Ovary (tissue), 7 donors: ENCODE measurements at regions not wholly inside any gene's neighbourhood (a gene's known extent, or its start where the extent isn't known, plus 50 kb on each side); places are given as distances from the start of the nearest gene placed in this dataset.

ENCODE experiments used
- DNase-seq, 5 donors: peaks; one replicate each; pipeline ENCODE4 v3.0.0-alpha.2; 2019 to 2020
- H3K27ac ChIP-seq, 2 donors: fragments of 200-600 bp; one replicate each; pipeline versions ENCODE4 v1.5.1 to v1.8.0; 2019 to 2022
- H3K27me3 ChIP-seq: fragments of 200-600 bp; one replicate; pipeline ENCODE4 v1.8.0; 2022
- H3K36me3 ChIP-seq: fragments of 200-600 bp; sonication (generic); one replicate; pipeline ENCODE4 v1.5.1; 2019
- H3K4me1 ChIP-seq: one replicate; pipeline ENCODE4 v1.8.1; 2013; ENCODE audit warnings: mild to moderate bottlenecking, moderate library complexity; ENCODE audit not compliant: insufficient read depth
- H3K4me3 ChIP-seq: fragments of 200-600 bp; sonication (generic); one replicate; pipeline ENCODE4 v1.5.1; 2017
- H3K9me3 ChIP-seq, 2 donors: fragments of 200-600 bp in 1 of 2; sonication (generic) in 1 of 2; one replicate each; pipeline versions ENCODE4 v1.5.1 to v1.8.1; 2013 to 2019; ENCODE audit warnings: mild to moderate bottlenecking in 1 of 2, moderate library complexity in 1 of 2
- EP300 ChIP-seq: sonication (generic); formaldehyde crosslinking; IDR thresholded peaks from one replicate; pipeline ENCODE4 v1.6.1; 2017; ENCODE audit warnings: antibody characterized with exemption
- POLR2A ChIP-seq: fragments of 450-650 bp; IDR thresholded peaks from one replicate; pipeline ENCODE4 v1.6.1; 2017; ENCODE audit warnings: antibody characterized with exemption, mild to moderate bottlenecking, moderate library complexity
- WGBS, 3 donors: extraction: QIAGEN DNeasy Blood & Tissue Kit in 1 of 3; methylation state at CpG; one replicate each; pipeline versions ENCODE4 v1.1.5 to v1.1.7; 2013 to 2017; 5-methylcytosine and 5-hydroxymethylcytosine counted together
- intact Hi-C, 4 donors: fragments of 100-400 bp; cut with DNase I; formaldehyde crosslinking; loops; one replicate each; pipeline versions ENCODE4 v1.11.0 to v1.15.1; 2022 to 2023
- TF ChIP-seq, protein P1 (sequence below), 3 donors: fragments of 450-650 bp in 2 of 3; fragments of 200-600 bp in 1 of 3; IDR thresholded peaks; one replicate each; pipeline versions ENCODE4 v1.5.1 to v1.8.0; 2016 to 2022; ENCODE audit warnings: antibody characterized with exemption in 3 of 3, mild to moderate bottlenecking in 1 of 3
- donor health status: DM: no; HTN: no; CAD: no; lungs with moderate emphysema.
- donor health status: DM: no; HTN: no; CAD: no.
- donor health status: Bipolar disorder and iron deficiency.
- donor health status: DM: no; HTN: no; CAD: no.
- donor health status: DM: yes; HTN: yes; CAD: no.

DNA sequence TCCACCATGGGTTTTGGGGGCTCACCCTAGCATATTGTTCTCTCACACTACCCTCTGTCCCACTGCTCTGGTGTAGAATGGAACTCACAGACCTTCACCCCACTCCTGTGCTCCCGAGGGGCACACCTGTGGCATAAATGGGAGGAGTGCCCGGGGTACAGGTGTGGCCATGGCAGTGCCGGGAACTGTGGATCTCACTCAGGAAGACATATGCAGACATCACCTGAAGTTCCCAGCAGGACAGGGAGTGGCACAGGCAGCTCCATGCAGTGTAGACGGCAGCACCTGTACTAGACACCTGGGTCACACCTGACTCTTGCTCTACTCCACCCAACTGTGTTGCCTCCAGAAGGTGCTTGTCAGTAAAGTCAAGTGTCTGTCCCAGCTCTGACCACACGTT lies 57.6 kb upstream of the MRPS22 start:
- Histone ChIP-seq H3K4me3 (no peak overlapping the region), H3K27me3 (no peaks in the 10 kb centered on the region), H3K4me1 (peaks cover 18% of the 10 kb centered on the region), H3K36me3 (no peaks in the 10 kb centered on the region), H3K9me3 (no peaks in the 10 kb centered on the region), H3K27ac (no peak overlapping the region)
- intact Hi-C loops, result no loop called here
- no peak for DNase-seq
- TF ChIP-seq EP300 (no peak), POLR2A (no peak)
- TF ChIP-seq, protein P1, sequence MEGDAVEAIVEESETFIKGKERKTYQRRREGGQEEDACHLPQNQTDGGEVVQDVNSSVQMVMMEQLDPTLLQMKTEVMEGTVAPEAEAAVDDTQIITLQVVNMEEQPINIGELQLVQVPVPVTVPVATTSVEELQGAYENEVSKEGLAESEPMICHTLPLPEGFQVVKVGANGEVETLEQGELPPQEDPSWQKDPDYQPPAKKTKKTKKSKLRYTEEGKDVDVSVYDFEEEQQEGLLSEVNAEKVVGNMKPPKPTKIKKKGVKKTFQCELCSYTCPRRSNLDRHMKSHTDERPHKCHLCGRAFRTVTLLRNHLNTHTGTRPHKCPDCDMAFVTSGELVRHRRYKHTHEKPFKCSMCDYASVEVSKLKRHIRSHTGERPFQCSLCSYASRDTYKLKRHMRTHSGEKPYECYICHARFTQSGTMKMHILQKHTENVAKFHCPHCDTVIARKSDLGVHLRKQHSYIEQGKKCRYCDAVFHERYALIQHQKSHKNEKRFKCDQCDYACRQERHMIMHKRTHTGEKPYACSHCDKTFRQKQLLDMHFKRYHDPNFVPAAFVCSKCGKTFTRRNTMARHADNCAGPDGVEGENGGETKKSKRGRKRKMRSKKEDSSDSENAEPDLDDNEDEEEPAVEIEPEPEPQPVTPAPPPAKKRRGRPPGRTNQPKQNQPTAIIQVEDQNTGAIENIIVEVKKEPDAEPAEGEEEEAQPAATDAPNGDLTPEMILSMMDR (IDR thresholded peaks at IDR 0.05), result no peak
- 72 to 77% (median 74%) methylated on average over 5 of the region's 5 CpGs for WGBS, 3 donors

DNA sequence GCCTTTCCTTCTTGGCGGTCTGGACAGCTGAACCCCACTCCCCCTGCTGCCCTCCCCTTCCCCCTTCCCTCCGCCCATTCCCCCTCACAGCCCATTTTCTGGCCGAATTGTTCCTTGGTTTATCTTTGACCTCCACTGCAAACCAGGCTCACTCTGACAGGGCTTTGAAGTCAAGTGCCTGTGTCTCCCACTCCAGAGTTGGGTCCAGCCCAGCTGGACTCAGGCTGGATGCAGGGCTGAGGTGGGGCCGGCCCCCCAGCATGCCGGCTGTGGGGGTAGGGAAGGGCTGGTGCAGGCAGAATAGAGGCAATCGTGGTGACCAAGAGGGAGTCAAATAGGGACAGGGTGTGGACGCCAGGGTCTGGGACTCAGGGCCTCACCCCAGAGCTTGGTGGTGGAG lies 57.0 kb upstream of the MRPS22 start:
- Histone ChIP-seq H3K9me3 (no peaks in the 10 kb centered on the region), H3K4me3 (no peak overlapping the region), H3K36me3 (no peaks in the 10 kb centered on the region), H3K27me3 (no peaks in the 10 kb centered on the region), H3K4me1 (peaks cover 19% of the 10 kb centered on the region), H3K27ac (no peak overlapping the region)
- DNase-seq, result peak; percentile 21 to 77 (median 67)
- intact Hi-C loops, result no loop called here
- TF ChIP-seq POLR2A (no peak), EP300 (no peak)
- TF ChIP-seq, protein P1 (IDR thresholded peaks at IDR 0.05), result no peak
- WGBS, 3 donors, result 15 to 26% (median 22%) methylated on average over 7 of the region's 7 CpGs

DNA sequence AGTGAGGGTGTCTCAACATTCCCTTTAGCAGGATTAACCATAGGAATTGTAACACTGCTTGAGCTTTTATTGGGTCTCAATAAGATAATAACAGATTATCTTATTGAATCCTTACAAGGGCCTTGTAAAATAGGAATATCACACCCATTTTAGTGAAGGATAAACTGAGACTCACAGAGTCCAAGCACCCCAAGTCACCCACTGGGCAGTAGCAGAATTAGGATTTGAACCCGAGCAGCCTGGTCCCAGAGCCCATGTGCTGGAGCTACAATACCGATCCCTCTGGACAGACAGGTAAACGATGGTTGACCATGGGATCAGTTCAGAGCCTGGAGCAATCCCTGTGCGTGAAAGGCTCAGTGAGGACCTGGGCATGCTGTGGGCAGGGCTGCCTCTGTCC lies 56.3 kb upstream of the MRPS22 start:
- TF ChIP-seq, protein P1 (IDR thresholded peaks at IDR 0.05), result no peak
- TF ChIP-seq POLR2A, result no peak
- TF ChIP-seq EP300, result no peak
- no peak for DNase-seq
- Histone ChIP-seq H3K9me3 (no peaks in the 10 kb centered on the region), H3K4me1 (peaks cover 22% of the 10 kb centered on the region), H3K27me3 (no peaks in the 10 kb centered on the region), H3K27ac (peak overlapping the region in 1 of 2 donors; percentile 8), H3K4me3 (no peak overlapping the region), H3K36me3 (no peaks in the 10 kb centered on the region)
- intact Hi-C loops, result no loop called here
- 79 to 90% (median 83%) methylated on average over 4 of the region's 4 CpGs for WGBS, 3 donors

DNA sequence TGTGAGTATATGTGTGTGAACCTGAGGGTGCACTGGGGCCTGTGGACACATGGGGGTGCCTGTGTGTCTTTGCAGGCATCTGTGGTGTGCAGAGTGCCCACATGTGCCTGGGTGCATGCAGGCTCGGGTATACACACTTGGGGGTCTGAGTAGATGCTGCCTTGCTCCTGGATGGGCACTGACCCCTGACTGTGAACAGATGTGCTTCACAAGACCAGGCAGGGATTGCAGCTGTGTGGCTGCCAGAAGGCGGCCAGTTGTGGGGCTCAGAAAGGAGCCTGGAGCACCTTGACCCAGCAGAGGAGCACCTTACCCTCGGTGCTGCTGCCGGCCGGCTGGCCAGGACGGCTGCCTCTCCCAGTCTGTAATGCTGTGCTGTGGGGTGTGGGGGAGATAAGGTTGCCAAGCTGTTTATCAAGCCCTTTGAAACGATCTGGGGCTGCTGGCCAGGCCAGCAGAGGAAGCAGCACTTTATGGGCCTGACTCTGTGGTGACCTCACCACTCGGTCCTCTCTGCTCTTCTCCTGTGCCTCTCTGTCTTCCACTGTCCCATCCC lies 55.5 kb upstream of the MRPS22 start:
- Histone ChIP-seq H3K4me3 (no peak overlapping the region), H3K36me3 (no peaks in the 10 kb centered on the region), H3K4me1 (peaks cover 26% of the 10 kb centered on the region), H3K27me3 (no peaks in the 10 kb centered on the region), H3K9me3 (no peaks in the 10 kb centered on the region), H3K27ac (peak overlapping the region in 1 of 2 donors; percentile 8)
- DNase-seq, result peak in 3 of 5 donors; percentile 54 to 69 (median 67)
- intact Hi-C loops, result no loop called here
- WGBS, 3 donors, result 12 to 21% (median 14%) methylated on average over 8 of the region's 8 CpGs
- TF ChIP-seq, protein P1 (IDR thresholded peaks at IDR 0.05), result no peak
- TF ChIP-seq POLR2A (no peak), EP300 (no peak)
